ENCODE measurements at regions not wholly inside any gene's neighbourhood (a gene's known extent, or its start where the extent isn't known, plus 50 kb on each side); places are given as distances from the start of the nearest gene placed in this dataset.

GRCh38 chr1:168387781-168388760 is 107.4 kb downstream of the TBX19 start:
- no peak for DNase-seq (ENCODE audit: low read depth in 2 of 2)

- no peak for DNase-seq (ENCODE audit: low read depth in 2 of 2)
Observed at GRCh38 chr1:168386949-168387586, 106.4 kb downstream of the TBX19 start.

- DNase-seq (ENCODE audit: low read depth in 2 of 2) = no peak
Observed at GRCh38 chr1:168386492-168386891, 105.8 kb downstream of the TBX19 start.

- no peak for DNase-seq (ENCODE audit: low read depth in 2 of 2)
Observed at GRCh38 chr1:168381850-168382249, 101.2 kb downstream of the TBX19 start.

GRCh38 chr1:168380945-168381344 is 100.3 kb downstream of the TBX19 start:
- no peak for DNase-seq (ENCODE audit: low read depth in 2 of 2)

- no peak for DNase-seq (ENCODE audit: low read depth in 2 of 2)
Observed at GRCh38 chr1:168379104-168379860, 98.6 kb downstream of the TBX19 start.

- DNase-seq (ENCODE audit: low read depth in 2 of 2) = no peak
Observed at GRCh38 chr1:168375566-168376300, 95.1 kb downstream of the TBX19 start.

GRCh38 chr1:168374566-168374965 is 93.9 kb downstream of the TBX19 start:
- no peak for DNase-seq (ENCODE audit: low read depth in 2 of 2)

GRCh38 chr1:168373869-168374268 is 93.2 kb downstream of the TBX19 start:
- DNase-seq (ENCODE audit: low read depth in 2 of 2) = no peak

- no peak for DNase-seq (ENCODE audit: low read depth in 2 of 2)
Observed at GRCh38 chr1:168372861-168373371, 92.2 kb downstream of the TBX19 start.

GRCh38 chr1:168372307-168372706 is 91.6 kb downstream of the TBX19 start:
- DNase-seq (ENCODE audit: low read depth in 2 of 2) = no peak

GRCh38 chr1:168371477-168371876 is 90.8 kb downstream of the TBX19 start:
- no peak for DNase-seq (ENCODE audit: low read depth in 2 of 2)

GRCh38 chr1:168370586-168370985 is 89.9 kb downstream of the TBX19 start:
- DNase-seq (ENCODE audit: low read depth in 2 of 2) = no peak

GRCh38 chr1:168369655-168370054 is 89.0 kb downstream of the TBX19 start:
- DNase-seq (ENCODE audit: low read depth in 2 of 2) = no peak

GRCh38 chr1:168368131-168368530 is 87.5 kb downstream of the TBX19 start:
- no peak for DNase-seq (ENCODE audit: low read depth in 2 of 2)

GRCh38 chr1:168365719-168366479 is 85.2 kb downstream of the TBX19 start:
- DNase-seq (ENCODE audit: low read depth in 2 of 2) = no peak

Measured in fibroblast of skin of left biceps (primary cell).